Neural cell (in vitro differentiated cells): ENCODE measurements at regions not wholly inside any gene's neighbourhood (a gene's known extent, or its start where the extent isn't known, plus 50 kb on each side); places are given as distances from the start of the nearest gene placed in this dataset.

Experiments
- CTCF ChIP-seq: fragments of 450-650 bp; IDR thresholded peaks from 2 replicates; pipeline ENCODE4 v1.5.1; 2014; ENCODE audit warnings: antibody characterized with exemption, mild to moderate bottlenecking, moderate library complexity; ENCODE audit not compliant: poor library complexity, severe bottlenecking
- EZH2 ChIP-seq: fragments of 200-600, 300-800 bp; shearing (Covaris generic), sonication (generic); IDR thresholded peaks from 2 replicates; pipeline ENCODE4 v1.6.1; 2014; ENCODE audit warnings: antibody characterized with exemption, low read length, borderline replicate concordance, mild to moderate bottlenecking; ENCODE audit not compliant: insufficient read depth, poor library complexity, severe bottlenecking
- POLR2AphosphoS5 ChIP-seq: IDR thresholded peaks from 2 replicates; pipeline ENCODE4 v1.6.1; 2012
- RAD21 ChIP-seq: fragments of 450-650 bp; conservative IDR thresholded peaks from 2 replicates; pipeline ENCODE4 v1.6.1; 2014; ENCODE audit warnings: antibody characterized with exemption, mild to moderate bottlenecking, moderate library complexity
- REST ChIP-seq: IDR thresholded peaks from 2 replicates; pipeline ENCODE4 v1.6.1; 2012; ENCODE audit warnings: borderline replicate concordance
- TAF1 ChIP-seq: IDR thresholded peaks from 2 replicates; pipeline ENCODE4 v1.6.1; 2012; ENCODE audit warnings: low read depth

- TF ChIP-seq EZH2 (no peak), CTCF (no peak), TAF1 (no peak), POLR2AphosphoS5 (no peak), RAD21 (no peak), REST (no peak)
Observed at GRCh38 chr6:166712286-166713228, 85.5 kb upstream of the RPS6KA2 start.
